ENCODE measurements at regions not wholly inside any gene's neighbourhood (a gene's known extent, or its start where the extent isn't known, plus 50 kb on each side); places are given as distances from the start of the nearest gene placed in this dataset.

DNA sequence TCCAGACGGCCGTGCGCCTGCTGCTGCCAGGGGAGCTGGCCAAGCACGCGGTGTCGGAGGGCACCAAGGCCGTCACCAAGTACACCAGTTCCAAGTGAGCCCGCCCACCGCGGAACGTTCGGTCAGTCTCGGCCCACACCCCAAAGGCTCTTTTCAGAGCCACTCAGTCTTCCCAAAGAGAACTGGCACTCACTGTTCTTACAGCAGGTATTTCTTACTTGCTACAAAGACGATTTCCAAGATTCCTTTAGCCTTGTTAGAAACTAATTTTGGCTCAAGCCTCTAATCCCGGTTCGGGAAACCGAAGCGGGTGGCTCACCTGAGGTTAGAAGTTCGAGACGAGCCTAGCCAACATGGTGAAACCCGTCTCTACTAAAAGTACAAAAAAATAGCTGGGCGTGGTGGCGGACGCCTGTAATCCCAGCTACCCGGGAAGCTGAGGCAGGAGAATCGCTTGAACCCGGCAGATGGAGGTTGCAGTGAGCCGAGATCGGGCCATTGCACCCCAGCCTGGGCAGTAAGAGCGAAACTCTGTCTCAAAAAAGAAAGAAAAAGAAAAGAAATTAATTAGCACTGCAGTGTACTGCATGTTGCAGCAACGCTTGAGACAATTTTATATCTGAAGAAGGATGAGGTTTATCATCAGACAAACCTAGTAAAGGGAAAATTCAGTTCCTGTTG lies 73.1 kb downstream of the OR2B2 start:
- Histone ChIP-seq H2AFZ (no peak overlapping the region), H3K4me1 (ENCODE audit: insufficient read depth) (peaks cover 15% of the 10 kb centered on the region), H3K4me3 (peak overlapping the region; percentile 77), H3K9me2 (ENCODE audit: insufficient read depth) (no peaks in the 10 kb centered on the region), H3F3A (replicated peaks; ENCODE audit: low read depth) (no peaks in the 10 kb centered on the region; the same call in 1 of the 2 replicates), H3K27me3 (ENCODE audit: insufficient read depth) (no peaks in the 10 kb centered on the region), H3K36me3 (ENCODE audit: insufficient read depth) (no peaks in the 10 kb centered on the region), H3K79me2 (replicated peaks; ENCODE audit: insufficient read depth) (peaks cover 22% of the 10 kb centered on the region), H3K4me2 (peak overlapping the region; percentile 85), H4K20me1 (replicated peaks; ENCODE audit: insufficient read depth) (no peaks in the 10 kb centered on the region), H3K27ac (ENCODE audit: low read depth) (peak overlapping the region; percentile 76)
- ATAC-seq (peak; percentile 33), DNase-seq (ENCODE audit: low spot score) (peak; percentile 45)
- Mint-ChIP-seq H3K9me3 (no peaks in the 10 kb centered on the region; the same call in 2 of the 3 replicates), H3K27me3 (ENCODE audit: insufficient read depth, low read depth, poor library complexity) (peaks cover 4% of the 10 kb centered on the region), H3K27ac (no peak overlapping the region), H3K36me3 (ENCODE audit: low read depth) (peaks cover 3% of the 10 kb centered on the region; the same call in 2 of the 3 replicates), H3K4me1 (peaks cover 23% of the 10 kb centered on the region), H3K4me3 (no peak overlapping the region)
- TF ChIP-seq EZH2phosphoT487 (IDR thresholded peaks at IDR 0.05; ENCODE audit: unreplicated experiment) (no peak), EZH2 (IDR thresholded peaks at IDR 0.05; ENCODE audit: low read depth, unreplicated experiment) (no peak), ZNF114 (CRISPR knock-in tag; IDR thresholded peaks at IDR 0.05) (no peak), ZNF331 (CRISPR knock-in tag; IDR thresholded peaks at IDR 0.05; ENCODE audit: low read depth) (no peak), NANOG (IDR thresholded peaks at IDR 0.05; ENCODE audit: borderline replicate concordance) (no peak), STAT1 (IDR thresholded peaks at IDR 0.05; ENCODE audit: unreplicated experiment) (no peak), POLR2AphosphoS5 (IDR thresholded peaks at IDR 0.05; ENCODE audit: low read depth) (no peak), JUNB (IDR thresholded peaks at IDR 0.05; ENCODE audit: unreplicated experiment) (no peak), CREB1 (CRISPR knock-in tag; IDR thresholded peaks at IDR 0.05; ENCODE audit: low read depth) (no peak)
- TF ChIP-seq, protein P1, sequence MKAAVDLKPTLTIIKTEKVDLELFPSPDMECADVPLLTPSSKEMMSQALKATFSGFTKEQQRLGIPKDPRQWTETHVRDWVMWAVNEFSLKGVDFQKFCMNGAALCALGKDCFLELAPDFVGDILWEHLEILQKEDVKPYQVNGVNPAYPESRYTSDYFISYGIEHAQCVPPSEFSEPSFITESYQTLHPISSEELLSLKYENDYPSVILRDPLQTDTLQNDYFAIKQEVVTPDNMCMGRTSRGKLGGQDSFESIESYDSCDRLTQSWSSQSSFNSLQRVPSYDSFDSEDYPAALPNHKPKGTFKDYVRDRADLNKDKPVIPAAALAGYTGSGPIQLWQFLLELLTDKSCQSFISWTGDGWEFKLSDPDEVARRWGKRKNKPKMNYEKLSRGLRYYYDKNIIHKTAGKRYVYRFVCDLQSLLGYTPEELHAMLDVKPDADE (IDR thresholded peaks at IDR 0.05): no peak
- TF ChIP-seq, protein P2, sequence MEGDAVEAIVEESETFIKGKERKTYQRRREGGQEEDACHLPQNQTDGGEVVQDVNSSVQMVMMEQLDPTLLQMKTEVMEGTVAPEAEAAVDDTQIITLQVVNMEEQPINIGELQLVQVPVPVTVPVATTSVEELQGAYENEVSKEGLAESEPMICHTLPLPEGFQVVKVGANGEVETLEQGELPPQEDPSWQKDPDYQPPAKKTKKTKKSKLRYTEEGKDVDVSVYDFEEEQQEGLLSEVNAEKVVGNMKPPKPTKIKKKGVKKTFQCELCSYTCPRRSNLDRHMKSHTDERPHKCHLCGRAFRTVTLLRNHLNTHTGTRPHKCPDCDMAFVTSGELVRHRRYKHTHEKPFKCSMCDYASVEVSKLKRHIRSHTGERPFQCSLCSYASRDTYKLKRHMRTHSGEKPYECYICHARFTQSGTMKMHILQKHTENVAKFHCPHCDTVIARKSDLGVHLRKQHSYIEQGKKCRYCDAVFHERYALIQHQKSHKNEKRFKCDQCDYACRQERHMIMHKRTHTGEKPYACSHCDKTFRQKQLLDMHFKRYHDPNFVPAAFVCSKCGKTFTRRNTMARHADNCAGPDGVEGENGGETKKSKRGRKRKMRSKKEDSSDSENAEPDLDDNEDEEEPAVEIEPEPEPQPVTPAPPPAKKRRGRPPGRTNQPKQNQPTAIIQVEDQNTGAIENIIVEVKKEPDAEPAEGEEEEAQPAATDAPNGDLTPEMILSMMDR (conservative IDR thresholded peaks at IDR 0.05; ENCODE audit: low read depth in 2 of 2): no peak
- TF ChIP-seq, protein P3, sequence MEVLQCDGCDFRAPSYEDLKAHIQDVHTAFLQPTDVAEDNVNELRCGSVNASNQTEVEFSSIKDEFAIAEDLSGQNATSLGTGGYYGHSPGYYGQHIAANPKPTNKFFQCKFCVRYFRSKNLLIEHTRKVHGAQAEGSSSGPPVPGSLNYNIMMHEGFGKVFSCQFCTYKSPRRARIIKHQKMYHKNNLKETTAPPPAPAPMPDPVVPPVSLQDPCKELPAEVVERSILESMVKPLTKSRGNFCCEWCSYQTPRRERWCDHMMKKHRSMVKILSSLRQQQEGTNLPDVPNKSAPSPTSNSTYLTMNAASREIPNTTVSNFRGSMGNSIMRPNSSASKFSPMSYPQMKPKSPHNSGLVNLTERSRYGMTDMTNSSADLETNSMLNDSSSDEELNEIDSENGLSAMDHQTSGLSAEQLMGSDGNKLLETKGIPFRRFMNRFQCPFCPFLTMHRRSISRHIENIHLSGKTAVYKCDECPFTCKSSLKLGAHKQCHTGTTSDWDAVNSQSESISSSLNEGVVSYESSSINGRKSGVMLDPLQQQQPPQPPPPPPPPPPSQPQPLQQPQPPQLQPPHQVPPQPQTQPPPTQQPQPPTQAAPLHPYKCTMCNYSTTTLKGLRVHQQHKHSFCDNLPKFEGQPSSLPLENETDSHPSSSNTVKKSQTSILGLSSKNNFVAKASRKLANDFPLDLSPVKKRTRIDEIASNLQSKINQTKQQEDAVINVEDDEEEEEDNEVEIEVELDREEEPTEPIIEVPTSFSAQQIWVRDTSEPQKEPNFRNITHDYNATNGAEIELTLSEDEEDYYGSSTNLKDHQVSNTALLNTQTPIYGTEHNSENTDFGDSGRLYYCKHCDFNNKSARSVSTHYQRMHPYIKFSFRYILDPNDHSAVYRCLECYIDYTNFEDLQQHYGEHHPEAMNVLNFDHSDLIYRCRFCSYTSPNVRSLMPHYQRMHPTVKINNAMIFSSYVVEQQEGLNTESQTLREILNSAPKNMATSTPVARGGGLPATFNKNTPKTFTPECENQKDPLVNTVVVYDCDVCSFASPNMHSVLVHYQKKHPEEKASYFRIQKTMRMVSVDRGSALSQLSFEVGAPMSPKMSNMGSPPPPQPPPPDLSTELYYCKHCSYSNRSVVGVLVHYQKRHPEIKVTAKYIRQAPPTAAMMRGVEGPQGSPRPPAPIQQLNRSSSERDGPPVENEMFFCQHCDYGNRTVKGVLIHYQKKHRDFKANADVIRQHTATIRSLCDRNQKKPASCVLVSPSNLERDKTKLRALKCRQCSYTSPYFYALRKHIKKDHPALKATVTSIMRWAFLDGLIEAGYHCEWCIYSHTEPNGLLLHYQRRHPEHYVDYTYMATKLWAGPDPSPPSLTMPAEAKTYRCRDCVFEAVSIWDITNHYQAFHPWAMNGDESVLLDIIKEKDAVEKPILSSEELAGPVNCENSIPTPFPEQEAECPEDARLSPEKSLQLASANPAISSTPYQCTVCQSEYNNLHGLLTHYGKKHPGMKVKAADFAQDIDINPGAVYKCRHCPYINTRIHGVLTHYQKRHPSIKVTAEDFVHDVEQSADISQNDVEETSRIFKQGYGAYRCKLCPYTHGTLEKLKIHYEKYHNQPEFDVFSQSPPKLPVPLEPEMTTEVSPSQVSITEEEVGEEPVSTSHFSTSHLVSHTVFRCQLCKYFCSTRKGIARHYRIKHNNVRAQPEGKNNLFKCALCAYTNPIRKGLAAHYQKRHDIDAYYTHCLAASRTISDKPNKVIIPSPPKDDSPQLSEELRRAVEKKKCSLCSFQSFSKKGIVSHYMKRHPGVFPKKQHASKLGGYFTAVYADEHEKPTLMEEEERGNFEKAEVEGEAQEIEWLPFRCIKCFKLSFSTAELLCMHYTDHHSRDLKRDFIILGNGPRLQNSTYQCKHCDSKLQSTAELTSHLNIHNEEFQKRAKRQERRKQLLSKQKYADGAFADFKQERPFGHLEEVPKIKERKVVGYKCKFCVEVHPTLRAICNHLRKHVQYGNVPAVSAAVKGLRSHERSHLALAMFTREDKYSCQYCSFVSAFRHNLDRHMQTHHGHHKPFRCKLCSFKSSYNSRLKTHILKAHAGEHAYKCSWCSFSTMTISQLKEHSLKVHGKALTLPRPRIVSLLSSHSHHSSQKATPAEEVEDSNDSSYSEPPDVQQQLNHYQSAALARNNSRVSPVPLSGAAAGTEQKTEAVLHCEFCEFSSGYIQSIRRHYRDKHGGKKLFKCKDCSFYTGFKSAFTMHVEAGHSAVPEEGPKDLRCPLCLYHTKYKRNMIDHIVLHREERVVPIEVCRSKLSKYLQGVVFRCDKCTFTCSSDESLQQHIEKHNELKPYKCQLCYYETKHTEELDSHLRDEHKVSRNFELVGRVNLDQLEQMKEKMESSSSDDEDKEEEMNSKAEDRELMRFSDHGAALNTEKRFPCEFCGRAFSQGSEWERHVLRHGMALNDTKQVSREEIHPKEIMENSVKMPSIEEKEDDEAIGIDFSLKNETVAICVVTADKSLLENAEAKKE (CRISPR knock-in tag; IDR thresholded peaks at IDR 0.05): no peak
- TF ChIP-seq, protein P4, sequence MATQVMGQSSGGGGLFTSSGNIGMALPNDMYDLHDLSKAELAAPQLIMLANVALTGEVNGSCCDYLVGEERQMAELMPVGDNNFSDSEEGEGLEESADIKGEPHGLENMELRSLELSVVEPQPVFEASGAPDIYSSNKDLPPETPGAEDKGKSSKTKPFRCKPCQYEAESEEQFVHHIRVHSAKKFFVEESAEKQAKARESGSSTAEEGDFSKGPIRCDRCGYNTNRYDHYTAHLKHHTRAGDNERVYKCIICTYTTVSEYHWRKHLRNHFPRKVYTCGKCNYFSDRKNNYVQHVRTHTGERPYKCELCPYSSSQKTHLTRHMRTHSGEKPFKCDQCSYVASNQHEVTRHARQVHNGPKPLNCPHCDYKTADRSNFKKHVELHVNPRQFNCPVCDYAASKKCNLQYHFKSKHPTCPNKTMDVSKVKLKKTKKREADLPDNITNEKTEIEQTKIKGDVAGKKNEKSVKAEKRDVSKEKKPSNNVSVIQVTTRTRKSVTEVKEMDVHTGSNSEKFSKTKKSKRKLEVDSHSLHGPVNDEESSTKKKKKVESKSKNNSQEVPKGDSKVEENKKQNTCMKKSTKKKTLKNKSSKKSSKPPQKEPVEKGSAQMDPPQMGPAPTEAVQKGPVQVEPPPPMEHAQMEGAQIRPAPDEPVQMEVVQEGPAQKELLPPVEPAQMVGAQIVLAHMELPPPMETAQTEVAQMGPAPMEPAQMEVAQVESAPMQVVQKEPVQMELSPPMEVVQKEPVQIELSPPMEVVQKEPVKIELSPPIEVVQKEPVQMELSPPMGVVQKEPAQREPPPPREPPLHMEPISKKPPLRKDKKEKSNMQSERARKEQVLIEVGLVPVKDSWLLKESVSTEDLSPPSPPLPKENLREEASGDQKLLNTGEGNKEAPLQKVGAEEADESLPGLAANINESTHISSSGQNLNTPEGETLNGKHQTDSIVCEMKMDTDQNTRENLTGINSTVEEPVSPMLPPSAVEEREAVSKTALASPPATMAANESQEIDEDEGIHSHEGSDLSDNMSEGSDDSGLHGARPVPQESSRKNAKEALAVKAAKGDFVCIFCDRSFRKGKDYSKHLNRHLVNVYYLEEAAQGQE (IDR thresholded peaks at IDR 0.05; ENCODE audit: unreplicated experiment): no peak
